GM12878 (cell line): ENCODE measurements at regions not wholly inside any gene's neighbourhood (a gene's known extent, or its start where the extent isn't known, plus 50 kb on each side); places are given as distances from the start of the nearest gene placed in this dataset.

Experiments used
- BCL11A ChIP-seq: IDR thresholded peaks from 2 replicates; pipeline ENCODE4 v1.6.1; 2011; ENCODE audit warnings: low read depth, low read length
- BHLHE40 ChIP-seq, 2 experiments: fragments of 450-650 bp in 1 of 2; IDR thresholded peaks; 2 replicates each; pipeline ENCODE4 v1.6.1; 2011 to 2017; ENCODE audit warnings: low read depth in 2 of 2, borderline replicate concordance in 1 of 2, improper control_type of control experiment in 1 of 2, low read length in 1 of 2, mild to moderate bottlenecking in 1 of 2
- BMI1 ChIP-seq: fragments of 450-650 bp; IDR thresholded peaks from 2 replicates; pipeline ENCODE4 v1.6.1; 2016; ENCODE audit warnings: mild to moderate bottlenecking, moderate library complexity, borderline replicate concordance
- CEBPZ ChIP-seq: fragments of 150-350 bp; IDR thresholded peaks from 2 replicates; pipeline ENCODE4 v1.6.1; 2016; ENCODE audit warnings: low read depth, low read length
- CTCF ChIP-seq, 3 experiments: IDR thresholded peaks in 2 of 3; conservative IDR thresholded peaks in 1 of 3; 2 replicates each; pipeline ENCODE4 v1.5.1; 2011; ENCODE audit warnings: low read depth in 3 of 3, low read length in 3 of 3, mild to moderate bottlenecking in 3 of 3, control low read depth in 2 of 3, moderate library complexity in 2 of 3, inconsistent platforms in 1 of 3, mixed read lengths in 1 of 3; ENCODE audit not compliant: control insufficient read depth in 2 of 3, insufficient read depth in 1 of 3; ENCODE audit errors: extremely low read depth in 1 of 3
- E4F1 ChIP-seq: fragments of 450-650 bp; IDR thresholded peaks from 2 replicates; pipeline ENCODE4 v1.6.1; 2018; ENCODE audit warnings: borderline replicate concordance, mild to moderate bottlenecking; ENCODE audit not compliant: partially characterized antibody
- FOXM1 ChIP-seq: IDR thresholded peaks from 2 replicates; pipeline ENCODE4 v1.6.1; 2012; ENCODE audit warnings: low read depth, mild to moderate bottlenecking, inconsistent platforms, low read length, moderate library complexity
- HDAC2 ChIP-seq: fragments of 200-600 bp; sonication (generic); IDR thresholded peaks from 2 replicates; pipeline ENCODE4 v1.6.1; 2017
- KAT2A ChIP-seq: conservative IDR thresholded peaks from 2 replicates; pipeline ENCODE4 v1.6.1; 2011; ENCODE audit warnings: low read depth, low read length; ENCODE audit not compliant: control insufficient read depth
- MAX ChIP-seq: IDR thresholded peaks from 2 replicates; pipeline ENCODE4 v1.6.1; 2012; ENCODE audit warnings: low read depth, low read length, improper control_type of control experiment
- MEF2A ChIP-seq: IDR thresholded peaks from 2 replicates; pipeline ENCODE4 v1.6.1; 2011; ENCODE audit warnings: low read depth, mild to moderate bottlenecking, low read length, moderate library complexity; ENCODE audit not compliant: insufficient read depth
- NFYA ChIP-seq: IDR thresholded peaks from 2 replicates; pipeline ENCODE4 v1.6.1; 2011; ENCODE audit warnings: low read depth, mild to moderate bottlenecking, low read length, improper control_type of control experiment, borderline replicate concordance
- PAX5 ChIP-seq: IDR thresholded peaks from 2 replicates; pipeline ENCODE4 v1.6.1; 2011; ENCODE audit warnings: low read depth, low read length, borderline replicate concordance
- RCOR1 ChIP-seq: conservative IDR thresholded peaks from 2 replicates; pipeline ENCODE4 v1.6.1; 2012; ENCODE audit warnings: low read depth, low read length, improper control_type of control experiment
- SIN3A ChIP-seq: IDR thresholded peaks from 2 replicates; pipeline ENCODE4 v1.6.1; 2012; ENCODE audit warnings: low read depth, low read length, improper control_type of control experiment
- SMARCA5 ChIP-seq: fragments of 450-650 bp; IDR thresholded peaks from 2 replicates; pipeline ENCODE4 v1.6.1; 2017; ENCODE audit warnings: mild to moderate bottlenecking
- SPI1 ChIP-seq: IDR thresholded peaks from 2 replicates; pipeline ENCODE4 v1.6.1; 2011; ENCODE audit warnings: low read depth, mild to moderate bottlenecking, low read length, moderate library complexity, borderline replicate concordance; ENCODE audit not compliant: insufficient read depth
- USF2 ChIP-seq: IDR thresholded peaks from 2 replicates; pipeline ENCODE4 v1.6.1; 2011; ENCODE audit warnings: low read depth, low read length, improper control_type of control experiment, borderline replicate concordance
- ZBED1 ChIP-seq: IDR thresholded peaks from 2 replicates; pipeline ENCODE4 v1.6.1; 2016; ENCODE audit warnings: borderline replicate concordance
- ZNF384 ChIP-seq: IDR thresholded peaks from 2 replicates; pipeline ENCODE4 v1.6.1; 2012; ENCODE audit warnings: low read depth, mild to moderate bottlenecking, low read length, improper control_type of control experiment, borderline replicate concordance
- ZNF622 ChIP-seq: fragments of 450-650 bp; IDR thresholded peaks from 2 replicates; pipeline ENCODE4 v1.6.1; 2017; ENCODE audit warnings: mild to moderate bottlenecking, inconsistent platforms

- TF ChIP-seq E4F1 (no peak), RCOR1 (no peak), HDAC2 (no peak), KAT2A (no peak), PAX5 (no peak), ZNF384 (no peak), SPI1 (0 out of 2 replicates have a peak, but pooled peaks have one; percentile 8), CEBPZ (no peak), BHLHE40 (IDR thresholded peaks at IDR 0.05; ENCODE audit: borderline replicate concordance in 1 of 2, low read depth in 2 of 2, low read length in 1 of 2) (no peak), ZBED1 (0 out of 2 replicates have a peak, but pooled peaks have one; percentile 30), USF2 (no peak), MEF2A (0 out of 2 replicates have a peak, but pooled peaks have one; percentile 45), SMARCA5 (no peak), BCL11A (no peak), SIN3A (no peak), BMI1 (no peak), CTCF (IDR thresholded peaks at IDR 0.05 in 2 of 3, conservative IDR thresholded peaks at IDR 0.05 in 1 of 3; ENCODE audit: control insufficient read depth in 2 of 3, extremely low read depth in 1 of 3, insufficient read depth in 1 of 3, low read depth in 3 of 3, low read length in 3 of 3) (no peak), MAX (no peak), NFYA (no peak), ZNF622 (no peak), FOXM1 (peak; percentile 60; the same call in 1 of the 2 replicates)
Observed at GRCh38 chr5:143557061-143557818, 153.8 kb upstream of the NR3C1 start (continued).
